ENCODE measurements at regions not wholly inside any gene's neighbourhood (a gene's known extent, or its start where the extent isn't known, plus 50 kb on each side); places are given as distances from the start of the nearest gene placed in this dataset.

- H3K36me3 ChIP-seq (ENCODE audit: control insufficient read depth in 1 of 2, insufficient read depth in 2 of 2, low read length in 2 of 2): no peaks in the 10 kb centered on the region
- no peak overlapping the region for H3K27ac ChIP-seq (ENCODE audit: low read length)
- no peak overlapping the region for H3K4me3 ChIP-seq (ENCODE audit: low read depth in 1 of 2, low read length in 2 of 2)
- H3K4me1 ChIP-seq (ENCODE audit: control insufficient read depth in 1 of 2, insufficient read depth in 2 of 2, low read length in 2 of 2): no peaks in the 10 kb centered on the region
- H3K27me3 ChIP-seq (ENCODE audit: low read depth, low read length): no peaks in the 10 kb centered on the region
- no peaks in the 10 kb centered on the region for H3K9me3 ChIP-seq (ENCODE audit: control insufficient read depth in 1 of 2, low read length in 2 of 2)
These were observed 220.6 kb downstream of the OLFM4 start for GRCh38 chr13:53249236-53249635.

DNA sequence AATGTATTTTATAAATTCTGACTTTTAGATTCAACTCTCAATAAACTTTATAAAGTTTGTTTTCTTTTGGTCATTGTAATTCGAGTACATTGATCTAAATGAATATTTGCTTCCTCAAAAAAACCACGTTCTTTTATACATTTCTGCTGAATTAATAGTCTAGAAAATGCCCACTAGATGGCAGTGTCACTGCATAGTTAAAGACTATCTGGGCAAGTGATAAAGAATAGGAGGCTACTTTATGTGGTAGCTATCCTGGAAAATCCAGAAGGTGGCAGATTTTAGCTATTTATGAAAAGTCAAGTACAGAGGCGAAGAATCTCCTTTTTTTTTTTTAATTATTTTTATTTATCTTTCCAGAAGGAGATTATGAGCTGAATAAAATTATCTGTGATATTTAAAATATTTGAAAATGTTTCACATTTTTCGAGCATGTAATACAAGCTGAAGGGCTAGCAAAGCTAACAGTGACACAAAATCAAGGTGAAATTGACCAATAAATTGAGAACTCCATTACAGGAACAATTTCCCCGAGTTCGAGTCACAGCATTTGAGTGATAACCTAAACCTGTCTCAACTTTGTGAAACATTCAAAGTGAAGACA is 221.8 kb downstream of the OLFM4 start:
- Histone ChIP-seq H3K27ac (ENCODE audit: low read length) (no peak overlapping the region), H3K4me3 (ENCODE audit: low read depth in 1 of 2, low read length in 2 of 2) (no peak overlapping the region), H3K36me3 (ENCODE audit: control insufficient read depth in 1 of 2, insufficient read depth in 2 of 2, low read length in 2 of 2) (no peaks in the 10 kb centered on the region), H3K27me3 (ENCODE audit: low read depth, low read length) (no peaks in the 10 kb centered on the region), H3K4me1 (ENCODE audit: control insufficient read depth in 1 of 2, insufficient read depth in 2 of 2, low read length in 2 of 2) (no peaks in the 10 kb centered on the region), H3K9me3 (ENCODE audit: control insufficient read depth in 1 of 2, low read length in 2 of 2) (no peaks in the 10 kb centered on the region)

- H3K9me3 ChIP-seq (ENCODE audit: control insufficient read depth in 1 of 2, low read length in 2 of 2): no peaks in the 10 kb centered on the region
- no peak overlapping the region for H3K27ac ChIP-seq (ENCODE audit: low read length)
- H3K27me3 ChIP-seq (ENCODE audit: low read depth, low read length): no peaks in the 10 kb centered on the region
- H3K36me3 ChIP-seq (ENCODE audit: control insufficient read depth in 1 of 2, insufficient read depth in 2 of 2, low read length in 2 of 2): no peaks in the 10 kb centered on the region
- H3K4me3 ChIP-seq (ENCODE audit: low read depth in 1 of 2, low read length in 2 of 2): no peak overlapping the region
- H3K4me1 ChIP-seq (ENCODE audit: control insufficient read depth in 1 of 2, insufficient read depth in 2 of 2, low read length in 2 of 2): no peaks in the 10 kb centered on the region
These were observed 222.4 kb downstream of the OLFM4 start for GRCh38 chr13:53250977-53251376.

- H3K4me3 ChIP-seq (ENCODE audit: low read depth in 1 of 2, low read length in 2 of 2): no peak overlapping the region
- no peaks in the 10 kb centered on the region for H3K27me3 ChIP-seq (ENCODE audit: low read depth, low read length)
- H3K9me3 ChIP-seq (ENCODE audit: control insufficient read depth in 1 of 2, low read length in 2 of 2): no peaks in the 10 kb centered on the region
- H3K4me1 ChIP-seq (ENCODE audit: control insufficient read depth in 1 of 2, insufficient read depth in 2 of 2, low read length in 2 of 2): no peaks in the 10 kb centered on the region
- H3K36me3 ChIP-seq (ENCODE audit: control insufficient read depth in 1 of 2, insufficient read depth in 2 of 2, low read length in 2 of 2): no peaks in the 10 kb centered on the region
- no peak overlapping the region for H3K27ac ChIP-seq (ENCODE audit: low read length)
These were observed 225.9 kb downstream of the OLFM4 start for GRCh38 chr13:53254500-53254899.

DNA sequence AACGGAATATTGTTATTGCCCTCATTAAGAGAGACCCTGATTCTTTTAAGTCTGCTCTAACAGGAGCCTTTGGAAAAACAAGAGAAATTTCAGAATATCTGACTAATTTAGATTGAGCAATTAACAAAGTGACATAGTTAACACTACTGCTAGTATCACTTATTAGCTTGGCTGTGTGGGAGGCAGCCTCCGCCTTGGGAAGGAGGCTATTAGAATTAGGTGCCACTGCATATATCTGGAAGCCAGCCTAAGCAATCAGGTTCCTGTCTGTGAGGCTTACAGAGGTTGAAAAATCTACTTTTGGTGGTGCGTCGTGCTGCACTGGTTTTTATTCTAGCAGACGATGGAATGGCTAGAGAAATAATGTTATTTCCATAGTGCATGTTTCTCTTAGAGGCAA is 227.2 kb downstream of the OLFM4 start:
- H3K27ac ChIP-seq (ENCODE audit: low read length): no peak overlapping the region
- no peaks in the 10 kb centered on the region for H3K9me3 ChIP-seq (ENCODE audit: control insufficient read depth in 1 of 2, low read length in 2 of 2)
- no peak overlapping the region for H3K4me3 ChIP-seq (ENCODE audit: low read depth in 1 of 2, low read length in 2 of 2)
- H3K36me3 ChIP-seq (ENCODE audit: control insufficient read depth in 1 of 2, insufficient read depth in 2 of 2, low read length in 2 of 2): no peaks in the 10 kb centered on the region
- H3K4me1 ChIP-seq (ENCODE audit: control insufficient read depth in 1 of 2, insufficient read depth in 2 of 2, low read length in 2 of 2): no peaks in the 10 kb centered on the region
- H3K27me3 ChIP-seq (ENCODE audit: low read depth, low read length): no peaks in the 10 kb centered on the region

DNA sequence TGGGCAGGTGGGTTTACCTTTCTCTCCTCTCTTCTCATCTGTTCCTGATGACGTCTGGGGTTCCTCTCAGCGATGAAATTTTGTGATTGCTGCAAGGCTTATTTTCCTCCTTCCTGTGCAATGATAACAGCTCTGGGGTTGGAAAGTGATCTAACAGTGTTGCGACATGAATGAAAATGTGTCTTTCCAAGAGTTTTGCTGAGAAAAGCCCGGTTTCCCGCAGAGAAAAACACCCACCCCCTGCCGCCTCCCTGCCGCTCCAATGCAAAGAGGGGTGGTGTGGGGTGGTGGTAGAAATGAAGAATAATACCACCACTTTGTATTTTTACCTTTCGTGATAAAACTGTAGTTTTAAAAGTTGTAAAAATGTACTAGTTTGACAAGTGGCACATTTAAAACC is 232.0 kb downstream of the OLFM4 start:
- H3K4me1 ChIP-seq (ENCODE audit: control insufficient read depth in 1 of 2, insufficient read depth in 2 of 2, low read length in 2 of 2): no peaks in the 10 kb centered on the region
- no peak overlapping the region for H3K4me3 ChIP-seq (ENCODE audit: low read depth in 1 of 2, low read length in 2 of 2)
- H3K27ac ChIP-seq (ENCODE audit: low read length): no peak overlapping the region
- no peaks in the 10 kb centered on the region for H3K9me3 ChIP-seq (ENCODE audit: control insufficient read depth in 1 of 2, low read length in 2 of 2)
- H3K36me3 ChIP-seq (ENCODE audit: control insufficient read depth in 1 of 2, insufficient read depth in 2 of 2, low read length in 2 of 2): no peaks in the 10 kb centered on the region
- no peaks in the 10 kb centered on the region for H3K27me3 ChIP-seq (ENCODE audit: low read depth, low read length)

- Histone ChIP-seq H3K4me3 (ENCODE audit: low read depth in 1 of 2, low read length in 2 of 2) (no peak overlapping the region), H3K27ac (ENCODE audit: low read length) (no peak overlapping the region), H3K9me3 (ENCODE audit: control insufficient read depth in 1 of 2, low read length in 2 of 2) (no peaks in the 10 kb centered on the region), H3K36me3 (ENCODE audit: control insufficient read depth in 1 of 2, insufficient read depth in 2 of 2, low read length in 2 of 2) (no peaks in the 10 kb centered on the region), H3K27me3 (ENCODE audit: low read depth, low read length) (no peaks in the 10 kb centered on the region), H3K4me1 (ENCODE audit: control insufficient read depth in 1 of 2, insufficient read depth in 2 of 2, low read length in 2 of 2) (no peaks in the 10 kb centered on the region)
These were observed 236.3 kb downstream of the OLFM4 start for GRCh38 chr13:53264751-53265385.

DNA sequence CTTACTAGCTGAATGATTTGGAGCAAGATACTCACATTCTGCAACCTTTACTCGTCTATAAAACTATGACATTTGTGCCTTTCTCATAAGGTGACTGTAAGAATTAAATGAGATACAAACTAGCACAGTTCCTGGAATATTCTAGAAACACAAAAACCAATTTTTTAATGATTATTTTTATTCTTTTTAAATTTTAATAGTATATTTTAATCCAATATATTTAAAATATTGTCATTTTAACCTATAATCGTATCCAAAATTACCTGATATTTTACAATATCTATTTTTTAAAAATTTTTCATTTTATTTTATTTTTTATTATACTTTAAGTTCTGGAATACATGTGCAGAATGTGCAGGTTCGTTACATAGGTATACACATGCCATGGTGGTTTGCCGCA is 238.1 kb downstream of the OLFM4 start:
- H3K4me3 ChIP-seq (ENCODE audit: low read depth in 1 of 2, low read length in 2 of 2): no peak overlapping the region
- no peaks in the 10 kb centered on the region for H3K27me3 ChIP-seq (ENCODE audit: low read depth, low read length)
- no peak overlapping the region for H3K27ac ChIP-seq (ENCODE audit: low read length)
- no peaks in the 10 kb centered on the region for H3K4me1 ChIP-seq (ENCODE audit: control insufficient read depth in 1 of 2, insufficient read depth in 2 of 2, low read length in 2 of 2)
- H3K36me3 ChIP-seq (ENCODE audit: control insufficient read depth in 1 of 2, insufficient read depth in 2 of 2, low read length in 2 of 2): no peaks in the 10 kb centered on the region
- no peaks in the 10 kb centered on the region for H3K9me3 ChIP-seq (ENCODE audit: control insufficient read depth in 1 of 2, low read length in 2 of 2)

DNA sequence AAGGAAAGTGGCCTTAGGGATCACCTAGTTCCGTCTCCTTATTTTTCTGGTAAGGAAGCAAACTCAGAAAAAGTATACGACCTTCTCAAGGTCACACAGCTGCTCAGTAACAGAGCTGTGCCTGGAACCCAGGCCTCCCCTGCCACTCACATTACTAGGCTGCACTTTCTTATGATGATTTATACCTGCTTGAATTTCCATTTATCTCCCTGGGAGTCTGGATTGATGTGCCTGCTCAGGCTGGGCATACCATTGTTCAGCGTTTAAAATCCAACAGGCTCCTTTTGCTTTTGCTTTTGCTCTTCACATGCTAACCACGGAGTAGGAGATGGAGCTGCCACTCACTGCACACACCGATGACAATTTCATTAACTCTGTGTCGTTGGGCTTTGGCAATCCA is 241.0 kb downstream of the OLFM4 start:
- Histone ChIP-seq H3K27ac (ENCODE audit: low read length) (no peak overlapping the region), H3K36me3 (ENCODE audit: control insufficient read depth in 1 of 2, insufficient read depth in 2 of 2, low read length in 2 of 2) (no peaks in the 10 kb centered on the region), H3K9me3 (ENCODE audit: control insufficient read depth in 1 of 2, low read length in 2 of 2) (no peaks in the 10 kb centered on the region), H3K27me3 (ENCODE audit: low read depth, low read length) (no peaks in the 10 kb centered on the region), H3K4me1 (ENCODE audit: control insufficient read depth in 1 of 2, insufficient read depth in 2 of 2, low read length in 2 of 2) (no peaks in the 10 kb centered on the region), H3K4me3 (ENCODE audit: low read depth in 1 of 2, low read length in 2 of 2) (no peak overlapping the region)

- no peak overlapping the region for H3K27ac ChIP-seq (ENCODE audit: low read length)
- no peak overlapping the region for H3K4me3 ChIP-seq (ENCODE audit: low read depth in 1 of 2, low read length in 2 of 2)
- H3K27me3 ChIP-seq (ENCODE audit: low read depth, low read length): no peaks in the 10 kb centered on the region
- H3K9me3 ChIP-seq (ENCODE audit: control insufficient read depth in 1 of 2, low read length in 2 of 2): no peaks in the 10 kb centered on the region
- no peaks in the 10 kb centered on the region for H3K36me3 ChIP-seq (ENCODE audit: control insufficient read depth in 1 of 2, insufficient read depth in 2 of 2, low read length in 2 of 2)
- no peaks in the 10 kb centered on the region for H3K4me1 ChIP-seq (ENCODE audit: control insufficient read depth in 1 of 2, insufficient read depth in 2 of 2, low read length in 2 of 2)
These were observed 244.3 kb downstream of the OLFM4 start for GRCh38 chr13:53272873-53273272.

GRCh38 chr13:53276265-53276664 is 247.7 kb downstream of the OLFM4 start:
- H3K4me3 ChIP-seq (ENCODE audit: low read depth in 1 of 2, low read length in 2 of 2): no peak overlapping the region
- no peak overlapping the region for H3K27ac ChIP-seq (ENCODE audit: low read length)
- no peaks in the 10 kb centered on the region for H3K27me3 ChIP-seq (ENCODE audit: low read depth, low read length)

GRCh38 chr13:53281677-53282076 is 253.1 kb downstream of the OLFM4 start:
- Histone ChIP-seq H3K27ac (ENCODE audit: low read length) (no peak overlapping the region), H3K36me3 (ENCODE audit: control insufficient read depth in 1 of 2, insufficient read depth in 2 of 2, low read length in 2 of 2) (no peaks in the 10 kb centered on the region), H3K4me1 (ENCODE audit: control insufficient read depth in 1 of 2, insufficient read depth in 2 of 2, low read length in 2 of 2) (no peaks in the 10 kb centered on the region), H3K4me3 (ENCODE audit: low read depth in 1 of 2, low read length in 2 of 2) (no peak overlapping the region), H3K9me3 (ENCODE audit: control insufficient read depth in 1 of 2, low read length in 2 of 2) (no peaks in the 10 kb centered on the region), H3K27me3 (ENCODE audit: low read depth, low read length) (no peaks in the 10 kb centered on the region)

More at GRCh38 chr13:53276265-53276664, 247.7 kb downstream of the OLFM4 start:
- Histone ChIP-seq H3K36me3 (ENCODE audit: control insufficient read depth in 1 of 2, insufficient read depth in 2 of 2, low read length in 2 of 2) (no peaks in the 10 kb centered on the region), H3K9me3 (ENCODE audit: control insufficient read depth in 1 of 2, low read length in 2 of 2) (no peaks in the 10 kb centered on the region), H3K4me1 (ENCODE audit: control insufficient read depth in 1 of 2, insufficient read depth in 2 of 2, low read length in 2 of 2) (no peaks in the 10 kb centered on the region)
